ENCODE measurements at regions not wholly inside any gene's neighbourhood (a gene's known extent, or its start where the extent isn't known, plus 50 kb on each side); places are given as distances from the start of the nearest gene placed in this dataset.

DNA sequence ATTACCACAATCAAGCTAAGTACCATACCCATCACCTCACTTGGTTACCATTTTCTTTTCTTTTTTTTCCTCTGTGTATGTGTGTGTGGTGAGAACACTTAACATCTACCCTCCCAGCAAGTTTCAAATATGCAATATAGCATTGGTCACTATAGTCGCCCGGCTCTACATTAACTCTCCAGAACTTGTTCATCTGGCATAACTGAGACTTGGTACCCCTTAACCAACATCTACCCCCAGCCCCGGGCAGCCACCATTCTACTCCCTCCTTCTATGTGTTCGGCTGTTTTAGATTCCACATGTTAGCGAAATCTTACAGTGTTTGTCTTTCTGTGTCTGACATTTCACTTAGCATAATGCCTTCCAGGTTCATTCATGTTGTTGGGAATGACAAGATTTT lies 89.0 kb upstream of the TOP1 start:
- TF ChIP-seq, protein P1, sequence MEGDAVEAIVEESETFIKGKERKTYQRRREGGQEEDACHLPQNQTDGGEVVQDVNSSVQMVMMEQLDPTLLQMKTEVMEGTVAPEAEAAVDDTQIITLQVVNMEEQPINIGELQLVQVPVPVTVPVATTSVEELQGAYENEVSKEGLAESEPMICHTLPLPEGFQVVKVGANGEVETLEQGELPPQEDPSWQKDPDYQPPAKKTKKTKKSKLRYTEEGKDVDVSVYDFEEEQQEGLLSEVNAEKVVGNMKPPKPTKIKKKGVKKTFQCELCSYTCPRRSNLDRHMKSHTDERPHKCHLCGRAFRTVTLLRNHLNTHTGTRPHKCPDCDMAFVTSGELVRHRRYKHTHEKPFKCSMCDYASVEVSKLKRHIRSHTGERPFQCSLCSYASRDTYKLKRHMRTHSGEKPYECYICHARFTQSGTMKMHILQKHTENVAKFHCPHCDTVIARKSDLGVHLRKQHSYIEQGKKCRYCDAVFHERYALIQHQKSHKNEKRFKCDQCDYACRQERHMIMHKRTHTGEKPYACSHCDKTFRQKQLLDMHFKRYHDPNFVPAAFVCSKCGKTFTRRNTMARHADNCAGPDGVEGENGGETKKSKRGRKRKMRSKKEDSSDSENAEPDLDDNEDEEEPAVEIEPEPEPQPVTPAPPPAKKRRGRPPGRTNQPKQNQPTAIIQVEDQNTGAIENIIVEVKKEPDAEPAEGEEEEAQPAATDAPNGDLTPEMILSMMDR (IDR thresholded peaks at IDR 0.05; ENCODE audit: extremely low read depth, insufficient read depth, missing control alignments), result no peak
- in situ Hi-C loops (cut with MboI; ENCODE audit: low pct_unique_long_range_greater_than_20kb, low sequenced_read_pairs, unreplicated experiment), result loop anchor here (25.0 kb wide), 1 partner anchor 202 kb away; no protein-coding TSS in a partner anchor
- no peak for DNase-seq (ENCODE audit: low spot score)

DNA sequence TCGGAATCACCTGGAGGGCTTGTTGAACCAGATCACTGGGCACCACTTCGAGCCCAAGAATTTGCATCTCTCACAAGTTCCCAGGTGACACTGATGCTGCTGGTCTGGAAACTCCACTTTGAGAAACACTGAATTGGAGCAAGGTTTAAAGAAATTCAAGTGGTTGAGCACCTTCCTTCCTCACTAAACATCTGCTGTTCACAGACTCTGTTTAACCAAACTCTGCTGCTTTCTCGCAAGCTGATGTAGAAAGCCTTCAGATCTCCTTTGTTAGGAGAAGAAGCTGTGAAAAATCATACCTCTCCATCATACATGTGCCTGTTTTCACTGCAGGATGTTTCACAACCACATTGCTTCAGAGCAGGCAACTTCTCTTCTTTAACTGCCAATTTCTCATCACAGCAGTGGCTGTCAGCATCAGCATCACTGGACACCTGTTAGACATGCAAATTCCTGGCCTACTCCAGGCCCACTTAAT lies 87.5 kb upstream of the TOP1 start:
- DNase-seq (ENCODE audit: low spot score), result no peak
- in situ Hi-C loops (cut with MboI; ENCODE audit: low pct_unique_long_range_greater_than_20kb, low sequenced_read_pairs, unreplicated experiment), result loop anchor here (25.0 kb wide), 1 partner anchor 204 kb away; no protein-coding TSS in a partner anchor
- TF ChIP-seq, protein P1 (IDR thresholded peaks at IDR 0.05; ENCODE audit: extremely low read depth, insufficient read depth, missing control alignments), result no peak

DNA sequence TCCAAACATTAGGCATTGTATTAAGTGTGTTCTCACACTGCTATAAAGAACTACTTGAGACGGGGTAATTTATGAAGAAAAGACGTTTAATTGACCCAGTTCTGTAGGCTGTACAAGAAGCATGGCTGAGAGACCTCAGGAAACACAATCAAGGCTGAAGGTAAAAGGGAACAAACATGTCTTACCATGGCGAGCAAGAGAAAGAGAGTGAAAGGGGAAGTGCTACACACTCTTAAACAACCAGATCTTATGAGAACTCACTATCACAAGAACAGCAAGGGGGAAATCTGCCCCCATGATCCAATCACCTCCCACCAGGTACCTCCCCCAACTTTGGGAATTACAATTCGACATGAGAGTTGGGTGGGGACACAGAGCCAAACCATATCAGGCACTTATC lies 86.6 kb upstream of the TOP1 start:
- DNase-seq (ENCODE audit: low spot score), result no peak
- in situ Hi-C loops (cut with MboI; ENCODE audit: low pct_unique_long_range_greater_than_20kb, low sequenced_read_pairs, unreplicated experiment), result loop anchor here (25.0 kb wide), 1 partner anchor 205 kb away; no protein-coding TSS in a partner anchor
- TF ChIP-seq, protein P1 (IDR thresholded peaks at IDR 0.05; ENCODE audit: extremely low read depth, insufficient read depth, missing control alignments), result no peak

DNA sequence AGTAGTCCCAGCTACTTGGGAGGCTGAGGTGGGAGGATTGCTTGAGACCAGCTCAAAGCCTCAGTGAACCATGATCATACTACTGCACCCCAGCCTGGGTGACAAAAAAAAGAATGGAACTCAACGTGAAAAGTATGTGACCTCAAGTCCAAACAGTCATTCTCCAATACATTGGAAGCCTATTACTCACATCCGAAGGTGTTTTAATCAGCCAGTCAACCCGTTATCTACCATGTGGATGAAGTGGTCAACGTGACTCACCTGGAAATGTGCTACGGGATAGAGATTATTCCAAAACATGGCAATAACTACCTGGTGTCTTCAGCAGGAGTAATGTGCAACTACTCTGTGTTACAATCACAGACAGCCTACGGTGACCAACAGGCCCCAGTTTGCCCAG lies 85.8 kb upstream of the TOP1 start:
- DNase-seq (ENCODE audit: low spot score), result no peak
- in situ Hi-C loops (cut with MboI; ENCODE audit: low pct_unique_long_range_greater_than_20kb, low sequenced_read_pairs, unreplicated experiment), result loop anchor here (25.0 kb wide), 1 partner anchor 205 kb away; no protein-coding TSS in a partner anchor
- TF ChIP-seq, protein P1 (IDR thresholded peaks at IDR 0.05; ENCODE audit: extremely low read depth, insufficient read depth, missing control alignments), result no peak

DNA sequence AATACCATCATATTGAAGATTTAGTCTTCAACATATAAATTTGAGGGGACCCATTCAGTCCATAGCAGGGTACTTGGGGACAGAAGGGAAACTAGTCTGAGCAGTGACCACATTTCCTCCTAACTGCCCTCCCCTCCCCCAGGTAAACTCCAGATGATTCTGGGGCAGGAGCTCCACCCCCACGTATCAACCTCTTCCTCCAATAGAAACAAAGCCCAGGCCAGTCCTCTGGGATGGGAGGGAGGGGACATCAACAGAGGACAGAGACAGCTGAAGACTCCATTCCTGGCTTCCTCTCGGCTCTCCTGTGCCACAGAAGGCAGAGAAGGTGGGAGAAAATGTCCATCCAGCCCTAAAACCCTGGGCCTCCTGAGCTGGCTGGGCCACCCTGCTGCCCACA lies 85.0 kb upstream of the TOP1 start:
- in situ Hi-C loops (cut with MboI; ENCODE audit: low pct_unique_long_range_greater_than_20kb, low sequenced_read_pairs, unreplicated experiment), result loop anchor here (25.0 kb wide), 1 partner anchor 206 kb away; no protein-coding TSS in a partner anchor
- DNase-seq (ENCODE audit: low spot score), result no peak
- TF ChIP-seq, protein P1 (IDR thresholded peaks at IDR 0.05; ENCODE audit: extremely low read depth, insufficient read depth, missing control alignments), result no peak

DNA sequence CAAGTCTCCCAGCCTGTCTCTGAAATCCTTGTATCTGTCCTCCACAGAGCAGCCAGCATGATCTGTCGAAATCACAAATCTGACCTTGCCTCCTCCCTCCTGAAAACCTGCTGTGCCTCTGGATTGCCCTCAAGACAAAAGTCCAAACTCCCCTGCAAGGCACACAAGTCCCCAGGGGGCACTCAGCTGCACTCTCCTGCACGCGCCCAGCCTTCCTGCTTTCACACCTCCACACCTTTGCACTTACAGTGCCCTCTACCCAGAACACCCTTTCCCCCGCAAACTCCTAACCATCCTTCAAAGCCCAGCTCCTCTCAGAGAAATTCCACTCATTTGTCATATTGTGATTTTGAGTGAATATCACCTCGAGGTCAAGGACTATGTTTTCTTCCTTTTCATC lies 83.4 kb upstream of the TOP1 start:
- DNase-seq (ENCODE audit: low spot score), result no peak
- in situ Hi-C loops (cut with MboI; ENCODE audit: low pct_unique_long_range_greater_than_20kb, low sequenced_read_pairs, unreplicated experiment), result loop anchor here (25.0 kb wide), 1 partner anchor 208 kb away; no protein-coding TSS in a partner anchor
- TF ChIP-seq, protein P1 (IDR thresholded peaks at IDR 0.05; ENCODE audit: extremely low read depth, insufficient read depth, missing control alignments), result no peak
